ENCODE measurements at regions not wholly inside any gene's neighbourhood (a gene's known extent, or its start where the extent isn't known, plus 50 kb on each side); places are given as distances from the start of the nearest gene placed in this dataset.

- Histone ChIP-seq H3K36me3 (no peaks in the 10 kb centered on the region), H3K4me3 (no peak overlapping the region), H3K27me3 (replicated peaks; ENCODE audit: insufficient read depth) (no peaks in the 10 kb centered on the region), H3K9me3 (no peaks in the 10 kb centered on the region), H3K27ac (no peak overlapping the region), H3K4me1 (ENCODE audit: control insufficient read depth in 1 of 2, low read depth in 2 of 2) (no peaks in the 10 kb centered on the region)
- TF ChIP-seq, protein P1, sequence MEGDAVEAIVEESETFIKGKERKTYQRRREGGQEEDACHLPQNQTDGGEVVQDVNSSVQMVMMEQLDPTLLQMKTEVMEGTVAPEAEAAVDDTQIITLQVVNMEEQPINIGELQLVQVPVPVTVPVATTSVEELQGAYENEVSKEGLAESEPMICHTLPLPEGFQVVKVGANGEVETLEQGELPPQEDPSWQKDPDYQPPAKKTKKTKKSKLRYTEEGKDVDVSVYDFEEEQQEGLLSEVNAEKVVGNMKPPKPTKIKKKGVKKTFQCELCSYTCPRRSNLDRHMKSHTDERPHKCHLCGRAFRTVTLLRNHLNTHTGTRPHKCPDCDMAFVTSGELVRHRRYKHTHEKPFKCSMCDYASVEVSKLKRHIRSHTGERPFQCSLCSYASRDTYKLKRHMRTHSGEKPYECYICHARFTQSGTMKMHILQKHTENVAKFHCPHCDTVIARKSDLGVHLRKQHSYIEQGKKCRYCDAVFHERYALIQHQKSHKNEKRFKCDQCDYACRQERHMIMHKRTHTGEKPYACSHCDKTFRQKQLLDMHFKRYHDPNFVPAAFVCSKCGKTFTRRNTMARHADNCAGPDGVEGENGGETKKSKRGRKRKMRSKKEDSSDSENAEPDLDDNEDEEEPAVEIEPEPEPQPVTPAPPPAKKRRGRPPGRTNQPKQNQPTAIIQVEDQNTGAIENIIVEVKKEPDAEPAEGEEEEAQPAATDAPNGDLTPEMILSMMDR (IDR thresholded peaks at IDR 0.05) = no peak
- DNase-seq (ENCODE audit: low spot score) (no peak), ATAC-seq (ENCODE audit: insufficient number of reproducible peaks, low FRiP score, low read depth) (no peak)
Measured at GRCh38 chr2:34828481-34828880, 1229.4 kb upstream of the FAM98A start.

GRCh38 chr2:34827398-34827797, 1228.3 kb upstream of the FAM98A start:
- H3K27ac ChIP-seq = no peak overlapping the region
- H3K27me3 ChIP-seq (replicated peaks; ENCODE audit: insufficient read depth) = no peaks in the 10 kb centered on the region
- no peaks in the 10 kb centered on the region for H3K36me3 ChIP-seq
- H3K4me3 ChIP-seq = no peak overlapping the region
- no peaks in the 10 kb centered on the region for H3K9me3 ChIP-seq
- TF ChIP-seq, protein P1 (IDR thresholded peaks at IDR 0.05) = no peak
- H3K4me1 ChIP-seq (ENCODE audit: control insufficient read depth in 1 of 2, low read depth in 2 of 2) = no peaks in the 10 kb centered on the region
- no peak for ATAC-seq (ENCODE audit: insufficient number of reproducible peaks, low FRiP score, low read depth)
- DNase-seq (ENCODE audit: low spot score) = no peak

DNA sequence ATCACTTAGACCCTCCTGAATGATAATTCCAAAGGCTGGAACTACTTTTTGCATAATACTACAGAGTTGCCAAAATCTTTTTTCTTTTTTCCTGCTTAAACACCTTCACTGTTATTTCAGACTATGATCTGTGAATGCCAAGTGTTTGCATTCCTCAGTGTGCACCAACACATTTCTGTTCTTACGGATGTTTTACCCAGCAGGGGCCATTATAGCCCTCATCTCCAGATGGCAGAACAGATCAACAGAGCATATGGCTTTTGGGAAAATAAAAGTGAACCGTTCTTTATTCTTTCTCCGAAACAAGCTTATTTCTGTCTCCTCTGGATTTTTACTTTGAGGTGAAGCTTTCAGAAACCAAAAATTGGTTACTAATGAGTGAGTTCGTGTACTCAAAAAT, 1226.6 kb upstream of the FAM98A start:
- Histone ChIP-seq H3K27me3 (replicated peaks; ENCODE audit: insufficient read depth) (no peaks in the 10 kb centered on the region), H3K9me3 (no peaks in the 10 kb centered on the region), H3K36me3 (no peaks in the 10 kb centered on the region), H3K4me1 (ENCODE audit: control insufficient read depth in 1 of 2, low read depth in 2 of 2) (no peaks in the 10 kb centered on the region), H3K4me3 (no peak overlapping the region), H3K27ac (no peak overlapping the region)
- ATAC-seq (ENCODE audit: insufficient number of reproducible peaks, low FRiP score, low read depth) (no peak), DNase-seq (ENCODE audit: low spot score) (no peak)
- TF ChIP-seq, protein P1 (IDR thresholded peaks at IDR 0.05) = no peak

DNA sequence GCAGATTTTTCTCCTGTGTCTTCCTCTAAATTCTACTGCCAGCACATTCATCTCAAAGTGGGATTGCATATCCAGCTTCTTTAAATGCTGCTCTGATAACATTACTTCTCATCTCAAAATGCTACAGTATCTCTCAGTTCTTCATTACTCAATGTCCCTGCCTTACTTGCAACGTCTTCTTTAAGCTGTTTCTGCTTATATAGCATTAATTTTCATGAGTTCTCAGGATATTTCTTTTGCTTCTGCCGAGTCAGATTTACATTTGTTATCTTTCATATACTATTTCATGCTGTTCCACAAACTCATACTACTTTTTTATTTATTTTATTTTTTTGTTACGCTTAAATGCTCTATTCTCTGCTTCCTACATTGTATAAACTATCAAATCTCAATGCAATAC, 1223.5 kb upstream of the FAM98A start:
- Histone ChIP-seq H3K9me3 (no peaks in the 10 kb centered on the region), H3K36me3 (no peaks in the 10 kb centered on the region), H3K27me3 (replicated peaks; ENCODE audit: insufficient read depth) (no peaks in the 10 kb centered on the region), H3K27ac (no peak overlapping the region), H3K4me1 (ENCODE audit: control insufficient read depth in 1 of 2, low read depth in 2 of 2) (no peaks in the 10 kb centered on the region), H3K4me3 (no peak overlapping the region)
- DNase-seq (ENCODE audit: low spot score) (no peak), ATAC-seq (ENCODE audit: insufficient number of reproducible peaks, low FRiP score, low read depth) (no peak)
- TF ChIP-seq, protein P1 (IDR thresholded peaks at IDR 0.05) = no peak

GRCh38 chr2:34815052-34815741, 1216.1 kb upstream of the FAM98A start:
- Histone ChIP-seq H3K27ac (no peak overlapping the region), H3K27me3 (replicated peaks; ENCODE audit: insufficient read depth) (no peaks in the 10 kb centered on the region), H3K4me1 (ENCODE audit: control insufficient read depth in 1 of 2, low read depth in 2 of 2) (no peaks in the 10 kb centered on the region), H3K36me3 (no peaks in the 10 kb centered on the region), H3K9me3 (no peaks in the 10 kb centered on the region), H3K4me3 (no peak overlapping the region)
- DNase-seq (ENCODE audit: low spot score) = no peak
- TF ChIP-seq, protein P1 (IDR thresholded peaks at IDR 0.05) = no peak
- no peak for ATAC-seq (ENCODE audit: insufficient number of reproducible peaks, low FRiP score, low read depth)
